Lung (tissue), 11 donors: ENCODE measurements at regions not wholly inside any gene's neighbourhood (a gene's known extent, or its start where the extent isn't known, plus 50 kb on each side); places are given as distances from the start of the nearest gene placed in this dataset.

Experiments used
- ATAC-seq: fragments of 200-7000 bp; cut with Tn5 transposase; one replicate; pipeline ENCODE4 v1.9.1; 2020; ENCODE audit warnings: moderate number of reproducible peaks; ENCODE audit not compliant: insufficient read depth, low FRiP score
- DNase-seq, 3 donors: peaks; one replicate each; pipeline ENCODE4 v3.0.0-alpha.2; 2013 to 2017
- H3K27ac ChIP-seq, 2 donors: one replicate each; pipeline ENCODE4 v1.5.1; 2013; ENCODE audit warnings: mild to moderate bottlenecking in 2 of 2, moderate library complexity in 2 of 2, control low read depth in 1 of 2, inconsistent platforms in 1 of 2, low read depth in 1 of 2, low read length in 1 of 2
- H3K27me3 ChIP-seq, 3 donors: one replicate each; pipeline ENCODE4 v1.5.1; 2013; ENCODE audit warnings: low read length in 2 of 3; ENCODE audit not compliant: control insufficient read depth in 3 of 3, insufficient read depth in 3 of 3
- H3K36me3 ChIP-seq, 4 donors: one replicate each; pipeline ENCODE4 v1.5.1; 2013; ENCODE audit warnings: low read length in 4 of 4, mild to moderate bottlenecking in 1 of 4, moderate library complexity in 1 of 4; ENCODE audit not compliant: control insufficient read depth in 4 of 4, insufficient read depth in 4 of 4
- H3K4me1 ChIP-seq, 5 donors: one replicate each; pipeline ENCODE4 v1.5.1; 2013; ENCODE audit warnings: low read length in 5 of 5, mild to moderate bottlenecking in 2 of 5, moderate library complexity in 1 of 5; ENCODE audit not compliant: control insufficient read depth in 5 of 5, insufficient read depth in 5 of 5
- H3K4me3 ChIP-seq: one replicate; pipeline ENCODE4 v1.5.1; 2013; ENCODE audit warnings: mild to moderate bottlenecking, control low read depth, moderate library complexity
- H3K9ac ChIP-seq, 2 donors: one replicate each; pipeline ENCODE4 v1.5.1; 2013; ENCODE audit warnings: low read length in 2 of 2, control low read depth in 1 of 2; ENCODE audit not compliant: insufficient read depth in 1 of 2
- H3K9me3 ChIP-seq, 4 donors: one replicate each; pipeline ENCODE4 v1.5.1; 2013; ENCODE audit warnings: low read length in 3 of 4, mild to moderate bottlenecking in 1 of 4, moderate library complexity in 1 of 4; ENCODE audit not compliant: control insufficient read depth in 4 of 4, insufficient read depth in 3 of 4
- CTCF ChIP-seq: IDR thresholded peaks from 2 replicates; pipeline ENCODE4 v1.5.1; 2012; ENCODE audit warnings: mild to moderate bottlenecking; ENCODE audit errors: control extremely low read depth, extremely low read depth
- WGBS, 2 donors: extraction: QIAGEN DNeasy Blood & Tissue Kit; methylation state at CpG; one replicate each; pipeline ENCODE4 v1.1.7; 2013; 5-methylcytosine and 5-hydroxymethylcytosine counted together
- donor health status: control.
- donor health status: control.
- donor health status: Bipolar disorder and iron deficiency.
- donor health status: healthy.
- donor health status: DM: yes; HTN: yes; CAD: no.

DNA sequence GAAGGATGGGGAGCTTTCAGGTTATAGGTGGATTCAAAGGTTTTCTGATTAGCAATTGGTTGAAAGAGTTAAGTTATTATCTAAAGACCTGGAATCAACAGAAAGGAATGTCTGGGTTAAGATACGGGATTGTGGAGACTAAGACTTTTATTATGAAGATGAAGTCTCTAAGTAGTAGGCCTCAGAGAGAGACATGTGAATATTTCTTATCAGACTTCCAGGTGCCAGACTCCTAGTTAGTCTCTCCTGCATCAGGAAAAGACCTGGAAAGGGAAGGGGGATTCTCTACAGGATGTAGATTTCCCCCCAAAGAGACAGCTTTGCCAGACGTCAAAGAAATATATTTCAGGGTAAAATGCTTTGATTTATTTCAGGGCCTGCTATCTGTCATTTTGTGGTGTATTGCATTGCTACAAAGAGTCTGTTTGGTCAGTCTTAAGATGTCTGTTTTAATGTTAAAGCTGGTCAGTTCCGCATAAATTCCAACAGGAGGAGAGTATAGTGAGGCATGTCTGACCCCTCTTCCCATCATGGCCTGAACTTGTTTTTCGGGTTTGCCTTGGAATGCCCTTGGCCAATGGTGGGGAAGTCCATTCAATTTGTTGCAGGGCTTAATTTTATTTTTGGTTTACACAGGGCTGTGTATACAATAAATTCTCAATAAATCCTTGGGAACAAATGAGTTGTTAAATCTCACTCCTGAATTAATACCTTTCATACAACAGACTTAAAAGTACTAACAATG, 103.4 kb upstream of the RALGAPA2 start:
- Histone ChIP-seq H3K27ac (no peak overlapping the region), H3K36me3 (no peaks in the 10 kb centered on the region), H3K9me3 (no peaks in the 10 kb centered on the region), H3K9ac (no peak overlapping the region), H3K4me3 (no peak overlapping the region), H3K27me3 (no peaks in the 10 kb centered on the region), H3K4me1 (peaks cover 0 to 19% (median 0%) of the 10 kb centered on the region in 5 donors)
- TF ChIP-seq CTCF: no peak
- no peak for DNase-seq
- 79 to 89% methylated on average over 4 of the region's 4 CpGs for WGBS, 2 donors
- no peak for ATAC-seq

DNA sequence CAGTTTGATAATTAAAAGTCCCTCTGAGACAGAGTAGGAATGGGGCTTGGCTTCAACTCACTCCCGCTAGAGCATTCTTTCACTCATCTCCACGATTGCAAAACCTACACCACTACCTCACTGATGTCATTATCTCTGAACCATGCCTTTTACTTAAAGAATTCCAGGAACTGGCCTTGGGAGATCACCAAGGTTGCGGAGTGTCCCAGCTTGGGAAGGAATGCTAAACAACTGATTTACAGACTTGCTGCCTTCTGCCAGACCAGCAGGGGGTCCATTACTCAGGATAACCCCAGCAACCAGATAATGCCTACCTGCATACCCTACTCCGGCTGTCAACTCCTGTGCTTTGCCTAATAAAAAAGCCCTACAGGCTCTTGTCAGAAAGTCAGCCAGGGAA, 102.2 kb upstream of the RALGAPA2 start:
- ATAC-seq (no peak), DNase-seq (no peak)
- no peak overlapping the region for H3K4me3 ChIP-seq
- no peak for TF ChIP-seq CTCF
- H3K4me1 ChIP-seq: peaks cover 0 to 19% (median 0%) of the 10 kb centered on the region in 5 donors
- no peak overlapping the region for H3K27ac ChIP-seq
- no peak overlapping the region for H3K9ac ChIP-seq
- no peaks in the 10 kb centered on the region for H3K27me3 ChIP-seq
- no peaks in the 10 kb centered on the region for H3K9me3 ChIP-seq
- WGBS, 2 donors: 79 to 80% methylated on average over 4 of the region's 4 CpGs
- H3K36me3 ChIP-seq: no peaks in the 10 kb centered on the region

- TF ChIP-seq CTCF: no peak
- Histone ChIP-seq H3K4me1 (peaks cover 0 to 16% (median 0%) of the 10 kb centered on the region in 5 donors), H3K27ac (no peak overlapping the region), H3K9ac (no peak overlapping the region), H3K4me3 (no peak overlapping the region), H3K9me3 (no peaks in the 10 kb centered on the region), H3K27me3 (no peaks in the 10 kb centered on the region), H3K36me3 (no peaks in the 10 kb centered on the region)
- DNase-seq (peak in 2 of 3 donors; percentile 54 to 67), ATAC-seq (no peak)
- 89 to 93% methylated on average over 5 of the region's 5 CpGs for WGBS, 2 donors
Measured at GRCh38 chr20:20812136-20812535, 99.7 kb upstream of the RALGAPA2 start.

- no peak for ATAC-seq
Measured at GRCh38 chr20:20808016-20808415, 95.6 kb upstream of the RALGAPA2 start.

More at GRCh38 chr20:20808016-20808415, 95.6 kb upstream of the RALGAPA2 start:
- TF ChIP-seq CTCF: no peak
- Histone ChIP-seq H3K4me3 (no peak overlapping the region), H3K27me3 (no peaks in the 10 kb centered on the region), H3K27ac (no peak overlapping the region), H3K9me3 (no peaks in the 10 kb centered on the region), H3K4me1 (peaks cover 0 to 30% (median under 1%) of the 10 kb centered on the region in 5 donors), H3K36me3 (no peaks in the 10 kb centered on the region), H3K9ac (no peak overlapping the region)
- no peak for DNase-seq
- WGBS, 2 donors: 46 to 59% methylated on average over 4 of the region's 4 CpGs
